ENCODE measurements at regions not wholly inside any gene's neighbourhood (a gene's known extent, or its start where the extent isn't known, plus 50 kb on each side); places are given as distances from the start of the nearest gene placed in this dataset.

DNA sequence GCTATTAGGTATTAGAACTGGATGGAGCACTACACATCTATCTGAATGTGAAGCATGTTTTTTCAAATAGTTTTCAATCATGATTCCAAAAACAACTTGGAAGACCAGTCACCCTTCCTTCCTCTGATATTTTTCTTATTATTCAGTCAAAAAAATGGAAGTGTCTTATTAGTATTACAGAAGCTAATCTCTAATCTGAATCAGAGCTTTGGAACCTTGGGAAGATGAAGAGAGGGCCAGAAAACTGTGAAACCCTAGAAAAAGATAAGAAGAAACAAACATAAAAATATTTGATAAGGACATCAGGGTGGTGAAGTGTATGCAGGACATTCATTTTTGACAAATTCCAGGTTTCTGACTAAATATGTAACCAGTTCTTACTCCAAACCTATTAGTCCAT lies 166.3 kb upstream of the PRSS16 start:
- no peaks in the 10 kb centered on the region for H3K9me3 Mint-ChIP-seq
- no peaks in the 10 kb centered on the region for H3K4me1 Mint-ChIP-seq (ENCODE audit: low read depth)
- H3K36me3 Mint-ChIP-seq (ENCODE audit: low read depth): no peaks in the 10 kb centered on the region
- H3K27me3 Mint-ChIP-seq: peaks cover 52% of the 10 kb centered on the region
- H3K27ac Mint-ChIP-seq: no peak overlapping the region
- H3K4me3 Mint-ChIP-seq: no peak overlapping the region

- Mint-ChIP-seq H3K4me1 (ENCODE audit: low read depth) (no peaks in the 10 kb centered on the region), H3K27ac (no peak overlapping the region), H3K27me3 (peaks cover 47% of the 10 kb centered on the region), H3K36me3 (ENCODE audit: low read depth) (no peaks in the 10 kb centered on the region), H3K9me3 (no peaks in the 10 kb centered on the region), H3K4me3 (no peak overlapping the region)
These were observed 165.6 kb upstream of the PRSS16 start for GRCh38 chr6:27081931-27082330.

DNA sequence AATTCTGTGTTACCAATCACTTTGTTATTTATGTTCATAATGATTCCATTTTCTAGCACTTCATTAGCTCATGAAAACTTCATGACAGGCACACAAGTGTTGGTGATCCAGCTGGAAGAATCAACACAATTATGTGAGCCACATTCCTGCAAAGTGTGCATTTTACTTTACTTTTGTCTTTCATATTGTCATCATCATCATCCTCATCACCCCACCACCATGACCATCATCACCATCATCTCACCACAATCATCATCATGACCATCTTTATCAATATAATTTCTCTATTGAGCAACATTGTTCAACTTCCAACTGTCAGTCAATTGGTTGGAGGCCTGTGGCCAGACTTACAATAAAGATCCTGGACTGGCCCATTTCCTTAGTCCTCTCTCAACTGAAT lies 159.4 kb upstream of the PRSS16 start:
- no peak overlapping the region for H3K4me3 Mint-ChIP-seq
- peaks cover 55% of the 10 kb centered on the region for H3K27me3 Mint-ChIP-seq
- no peaks in the 10 kb centered on the region for H3K9me3 Mint-ChIP-seq
- H3K27ac Mint-ChIP-seq: no peak overlapping the region
- no peaks in the 10 kb centered on the region for H3K36me3 Mint-ChIP-seq (ENCODE audit: low read depth)
- H3K4me1 Mint-ChIP-seq (ENCODE audit: low read depth): peaks cover 10% of the 10 kb centered on the region

GRCh38 chr6:27091661-27092315 lies 155.7 kb upstream of the PRSS16 start:
- no peak overlapping the region for H3K27ac Mint-ChIP-seq
- peaks cover 75% of the 10 kb centered on the region for H3K27me3 Mint-ChIP-seq

DNA sequence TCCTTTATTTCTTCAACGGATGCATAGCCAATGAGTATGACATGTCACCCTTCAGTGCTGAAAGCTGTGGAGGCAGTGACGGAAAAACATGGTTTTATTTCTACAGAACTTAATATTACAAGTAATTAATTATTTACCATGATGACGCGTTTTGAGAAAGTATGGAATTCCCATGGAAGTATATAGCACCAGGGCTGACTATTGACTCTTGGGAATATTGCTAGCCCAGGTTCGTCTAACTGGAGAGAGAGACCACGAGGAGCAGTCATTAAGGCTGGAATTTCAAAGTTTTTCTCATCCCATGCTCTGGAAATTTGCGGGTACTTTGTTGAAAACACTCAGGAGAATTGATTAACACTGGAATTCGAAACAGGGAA lies 155.2 kb upstream of the PRSS16 start:
- peaks cover 76% of the 10 kb centered on the region for H3K27me3 Mint-ChIP-seq
- peaks cover 21% of the 10 kb centered on the region for H3K4me1 Mint-ChIP-seq (ENCODE audit: low read depth)
- no peaks in the 10 kb centered on the region for H3K9me3 Mint-ChIP-seq
- peak overlapping the region; percentile 81 for H3K4me3 Mint-ChIP-seq
- peaks cover 5% of the 10 kb centered on the region for H3K36me3 Mint-ChIP-seq (ENCODE audit: low read depth)
- no peak overlapping the region for H3K27ac Mint-ChIP-seq

More at GRCh38 chr6:27091661-27092315, 155.7 kb upstream of the PRSS16 start:
- H3K4me3 Mint-ChIP-seq: peak overlapping the region; percentile 81
- H3K4me1 Mint-ChIP-seq (ENCODE audit: low read depth): peaks cover 16% of the 10 kb centered on the region
- no peaks in the 10 kb centered on the region for H3K36me3 Mint-ChIP-seq (ENCODE audit: low read depth)
- no peaks in the 10 kb centered on the region for H3K9me3 Mint-ChIP-seq

DNA sequence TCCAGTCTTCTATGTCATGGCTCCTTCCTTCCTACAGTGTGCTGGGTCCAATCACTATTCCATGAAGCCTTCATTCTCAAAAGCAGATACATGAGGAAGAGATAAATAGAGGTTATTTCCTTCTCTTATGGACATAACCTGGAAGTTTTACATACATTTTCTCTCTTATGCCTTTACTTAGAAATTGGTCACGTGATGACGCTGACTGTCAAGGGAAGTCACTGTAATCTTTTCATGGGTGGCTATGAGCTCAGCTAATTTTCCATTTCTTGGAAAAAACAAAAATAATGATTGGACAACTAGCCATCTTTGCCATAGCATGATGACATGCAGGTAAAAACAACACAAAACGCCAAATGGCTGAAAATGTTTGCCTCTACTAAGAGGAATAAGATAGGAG lies 151.6 kb upstream of the PRSS16 start:
- peaks cover 70% of the 10 kb centered on the region for H3K27me3 Mint-ChIP-seq
- H3K4me3 Mint-ChIP-seq: peak overlapping the region; percentile 14
- peaks cover 26% of the 10 kb centered on the region for H3K4me1 Mint-ChIP-seq (ENCODE audit: low read depth)
- H3K9me3 Mint-ChIP-seq: no peaks in the 10 kb centered on the region
- H3K36me3 Mint-ChIP-seq (ENCODE audit: low read depth): peaks cover 6% of the 10 kb centered on the region
- no peak overlapping the region for H3K27ac Mint-ChIP-seq

GRCh38 chr6:27096834-27097511 lies 150.5 kb upstream of the PRSS16 start:
- Mint-ChIP-seq H3K9me3 (no peaks in the 10 kb centered on the region), H3K4me1 (ENCODE audit: low read depth) (peaks cover 22% of the 10 kb centered on the region), H3K27me3 (peaks cover 64% of the 10 kb centered on the region), H3K4me3 (peak overlapping the region; percentile 85), H3K36me3 (ENCODE audit: low read depth) (peaks cover 6% of the 10 kb centered on the region), H3K27ac (peak overlapping the region; percentile 87)

DNA sequence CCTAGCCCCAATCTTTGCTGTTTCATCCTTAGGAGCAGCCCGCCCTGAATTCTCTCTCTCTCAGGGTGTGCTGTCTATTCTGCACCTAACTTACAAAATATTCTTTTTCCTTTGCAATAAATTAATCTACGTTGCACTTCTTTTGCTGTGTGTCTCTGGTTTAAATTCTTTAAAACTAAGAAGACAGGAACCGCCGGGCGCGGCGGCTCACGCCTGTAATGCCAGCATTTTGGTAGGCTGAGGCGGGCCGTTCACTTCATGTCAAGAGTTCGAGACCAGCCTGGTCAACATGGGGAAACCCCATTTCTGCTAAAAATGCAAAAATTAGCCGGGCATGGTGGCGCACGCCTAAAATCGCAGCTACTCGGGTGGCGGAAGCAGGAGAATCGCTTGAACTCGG lies 148.5 kb upstream of the PRSS16 start:
- Mint-ChIP-seq H3K27ac (no peak overlapping the region), H3K9me3 (no peaks in the 10 kb centered on the region), H3K27me3 (peaks cover 56% of the 10 kb centered on the region), H3K36me3 (ENCODE audit: low read depth) (peaks cover 6% of the 10 kb centered on the region), H3K4me1 (ENCODE audit: low read depth) (peaks cover 15% of the 10 kb centered on the region), H3K4me3 (no peak overlapping the region)

GRCh38 chr6:27100921-27101320 lies 146.6 kb upstream of the PRSS16 start:
- Mint-ChIP-seq H3K4me1 (ENCODE audit: low read depth) (peaks cover 15% of the 10 kb centered on the region), H3K9me3 (no peaks in the 10 kb centered on the region), H3K27me3 (peaks cover 44% of the 10 kb centered on the region), H3K27ac (no peak overlapping the region), H3K36me3 (ENCODE audit: low read depth) (peaks cover 6% of the 10 kb centered on the region), H3K4me3 (no peak overlapping the region)

DNA sequence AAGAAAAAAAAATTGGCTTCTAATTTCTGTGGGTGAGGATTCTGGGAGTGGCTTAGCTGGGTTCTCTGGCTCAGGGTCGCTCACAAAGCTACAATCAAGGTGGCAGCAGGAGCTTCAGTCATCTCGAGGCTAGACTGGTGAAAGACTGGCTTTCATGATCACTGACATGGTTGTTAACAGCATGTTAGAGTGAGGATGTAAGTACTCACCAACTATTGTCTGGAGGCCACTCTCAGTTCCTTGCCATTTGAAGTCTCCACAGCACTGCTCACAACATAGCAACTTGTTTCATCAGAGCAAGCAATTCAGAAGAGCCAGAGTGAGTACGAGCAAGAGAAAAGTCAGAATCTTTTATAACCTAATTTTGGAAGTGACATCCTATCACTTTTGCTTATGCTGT lies 145.7 kb upstream of the PRSS16 start:
- peaks cover 6% of the 10 kb centered on the region for H3K36me3 Mint-ChIP-seq (ENCODE audit: low read depth)
- peaks cover 42% of the 10 kb centered on the region for H3K27me3 Mint-ChIP-seq
- no peak overlapping the region for H3K27ac Mint-ChIP-seq
- peaks cover 9% of the 10 kb centered on the region for H3K4me1 Mint-ChIP-seq (ENCODE audit: low read depth)
- no peak overlapping the region for H3K4me3 Mint-ChIP-seq
- no peaks in the 10 kb centered on the region for H3K9me3 Mint-ChIP-seq

- Mint-ChIP-seq H3K9me3 (no peaks in the 10 kb centered on the region), H3K27ac (no peak overlapping the region), H3K27me3 (peaks cover 38% of the 10 kb centered on the region)
These were observed 141.1 kb upstream of the PRSS16 start for GRCh38 chr6:27106382-27106781.

GRCh38 chr6:27111743-27112142 lies 135.8 kb upstream of the PRSS16 start:
- no peak overlapping the region for H3K4me3 Mint-ChIP-seq

More at GRCh38 chr6:27106382-27106781, 141.1 kb upstream of the PRSS16 start:
- Mint-ChIP-seq H3K4me1 (ENCODE audit: low read depth) (no peaks in the 10 kb centered on the region), H3K4me3 (no peak overlapping the region), H3K36me3 (ENCODE audit: low read depth) (no peaks in the 10 kb centered on the region)

GRCh38 chr6:27112974-27113373 lies 134.5 kb upstream of the PRSS16 start:
- Mint-ChIP-seq H3K36me3 (ENCODE audit: low read depth) (peaks cover 5% of the 10 kb centered on the region), H3K4me1 (ENCODE audit: low read depth) (no peaks in the 10 kb centered on the region), H3K27ac (no peak overlapping the region), H3K9me3 (peaks cover 14% of the 10 kb centered on the region), H3K27me3 (peaks cover 39% of the 10 kb centered on the region), H3K4me3 (no peak overlapping the region)

More at GRCh38 chr6:27111743-27112142, 135.8 kb upstream of the PRSS16 start:
- H3K27ac Mint-ChIP-seq: no peak overlapping the region
- H3K9me3 Mint-ChIP-seq: peaks cover 14% of the 10 kb centered on the region
- peaks cover 5% of the 10 kb centered on the region for H3K36me3 Mint-ChIP-seq (ENCODE audit: low read depth)
- H3K4me1 Mint-ChIP-seq (ENCODE audit: low read depth): no peaks in the 10 kb centered on the region
- H3K27me3 Mint-ChIP-seq: peaks cover 40% of the 10 kb centered on the region

DNA sequence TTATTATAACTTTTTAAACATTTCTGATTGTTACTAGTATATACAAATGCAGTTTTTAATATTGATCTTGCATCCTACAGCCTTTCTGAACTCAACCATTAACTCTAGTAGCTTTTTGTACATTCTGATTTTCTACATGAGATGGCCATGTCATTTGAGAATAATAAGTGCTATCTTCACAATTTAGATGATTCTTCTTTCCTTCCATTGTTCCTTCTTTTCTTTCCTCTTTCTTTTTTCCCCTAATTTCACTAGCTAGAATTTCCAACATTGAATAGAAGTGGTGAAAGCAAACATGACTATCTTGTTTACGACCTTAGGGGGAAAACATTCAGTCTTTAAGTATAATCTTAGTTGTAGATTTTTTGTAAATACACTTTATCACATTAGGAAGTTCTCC lies 128.2 kb upstream of the PRSS16 start:
- no peak overlapping the region for H3K4me3 Mint-ChIP-seq
- peaks cover 7% of the 10 kb centered on the region for H3K27me3 Mint-ChIP-seq
- peaks cover 7% of the 10 kb centered on the region for H3K4me1 Mint-ChIP-seq (ENCODE audit: low read depth)
- H3K36me3 Mint-ChIP-seq (ENCODE audit: low read depth): no peaks in the 10 kb centered on the region
- H3K9me3 Mint-ChIP-seq: no peaks in the 10 kb centered on the region
- no peak overlapping the region for H3K27ac Mint-ChIP-seq

GRCh38 chr6:27119761-27120160 lies 127.7 kb upstream of the PRSS16 start:
- Mint-ChIP-seq H3K4me3 (no peak overlapping the region), H3K4me1 (ENCODE audit: low read depth) (peaks cover 7% of the 10 kb centered on the region), H3K36me3 (ENCODE audit: low read depth) (no peaks in the 10 kb centered on the region), H3K9me3 (no peaks in the 10 kb centered on the region), H3K27me3 (peaks cover 5% of the 10 kb centered on the region), H3K27ac (no peak overlapping the region)

GRCh38 chr6:27121640-27122039 lies 125.9 kb upstream of the PRSS16 start:
- peaks cover 3% of the 10 kb centered on the region for H3K27me3 Mint-ChIP-seq
- no peak overlapping the region for H3K27ac Mint-ChIP-seq
- H3K4me1 Mint-ChIP-seq (ENCODE audit: low read depth): peaks cover 13% of the 10 kb centered on the region
- H3K4me3 Mint-ChIP-seq: no peak overlapping the region
- no peaks in the 10 kb centered on the region for H3K9me3 Mint-ChIP-seq
- no peaks in the 10 kb centered on the region for H3K36me3 Mint-ChIP-seq (ENCODE audit: low read depth)

All from stimulated activated naive CD8-positive, alpha-beta T cell treated with anti-CD3 and anti-CD28 coated beads, Interleukin-15, Interleukin-2, amounts not matched to agents 100 ng/mL and 50 ng/mL, for 24 hours (primary cell).